SK-N-SH (cell line): ENCODE measurements at regions not wholly inside any gene's neighbourhood (a gene's known extent, or its start where the extent isn't known, plus 50 kb on each side); places are given as distances from the start of the nearest gene placed in this dataset.

Experiments
- CTCF ChIA-PET: fragments of 300-600, 350-600 bp; formaldehyde crosslinking; extraction: SDS; loops from one replicate; lab custom pipeline; 2021; lab: Yijun Ruan, JAX
- POLR2A ChIA-PET: fragments of 350-600 bp; sonication (Branson Sonifier 250); formaldehyde crosslinking; extraction: SDS; loops from one replicate; lab custom pipeline; 2020; ENCODE audit warnings: antibody characterized with exemption, inconsistent platforms; lab: Yijun Ruan, JAX
- DNase-seq: peaks from one replicate; pipeline ENCODE4 v3.0.0; 2012
- H2AFZ ChIP-seq: fragments of 200-600 bp; sonication (generic); 2 replicates; pipeline ENCODE4 v1.8.1; 2016; ENCODE audit warnings: antibody characterized with exemption, mild to moderate bottlenecking, low read depth
- H3F3A ChIP-seq: fragments of 200-600 bp; sonication (generic); replicated peaks from 2 replicates; pipeline ENCODE3; 2016; ENCODE audit warnings: antibody characterized with exemption, mild to moderate bottlenecking; ENCODE audit not compliant: insufficient read depth
- H3K27ac ChIP-seq, 2 experiments: fragments of 200-500 bp in 1 of 2; fragments of 200-600 bp in 1 of 2; sonication (Bioruptor generic) in 1 of 2; sonication (generic), shearing (Covaris generic) in 1 of 2; 2 replicates each; pipeline versions ENCODE4 v1.5.1 to v1.6.1; 2014 to 2016; ENCODE audit warnings: low read depth in 2 of 2, inconsistent platforms in 1 of 2, low read length in 1 of 2, mild to moderate bottlenecking in 1 of 2, mixed read lengths in 1 of 2
- H3K27me3 ChIP-seq: fragments of 200-600 bp; sonication (generic), shearing (Covaris generic); 2 replicates; pipeline ENCODE4 v1.6.1; 2016; ENCODE audit warnings: mixed run types; ENCODE audit not compliant: insufficient read depth
- H3K36me3 ChIP-seq, 2 experiments: fragments of 200-500 bp in 1 of 2; fragments of 200-600 bp in 1 of 2; sonication (Bioruptor generic) in 1 of 2; sonication (generic) in 1 of 2; replicated peaks in 1 of 2; 2 replicates each; pipeline versions ENCODE3 to v1.5.1; 2014 to 2016; ENCODE audit warnings: low read length in 1 of 2, mild to moderate bottlenecking in 1 of 2; ENCODE audit not compliant: insufficient read depth in 2 of 2, control insufficient read depth in 1 of 2
- H3K4me1 ChIP-seq, 2 experiments: fragments of 200-500 bp in 1 of 2; fragments of 200-600 bp in 1 of 2; sonication (Bioruptor generic) in 1 of 2; sonication (generic), shearing (Covaris generic) in 1 of 2; 2 replicates each; pipeline versions ENCODE4 v1.5.1 to v1.6.1; 2014 to 2016; ENCODE audit warnings: low read depth in 1 of 2, low read length in 1 of 2, mixed run types in 1 of 2; ENCODE audit not compliant: insufficient read depth in 2 of 2, control insufficient read depth in 1 of 2
- H3K4me2 ChIP-seq: fragments of 200-600 bp; sonication (generic), shearing (Covaris generic); 2 replicates; pipeline ENCODE4 v1.6.1; 2017; ENCODE audit warnings: mixed run types
- H3K4me3 ChIP-seq, 2 experiments: fragments of 200-500 bp in 1 of 2; fragments of 200-600 bp in 1 of 2; sonication (Bioruptor generic) in 1 of 2; sonication (generic), shearing (Covaris generic) in 1 of 2; 2 replicates each; pipeline versions ENCODE4 v1.5.1 to v1.8.1; 2014 to 2016; ENCODE audit warnings: low read depth in 2 of 2, inconsistent platforms in 1 of 2, low read length in 1 of 2, mild to moderate bottlenecking in 1 of 2, mixed read lengths in 1 of 2, moderate library complexity in 1 of 2
- H3K79me2 ChIP-seq: fragments of 200-600 bp; sonication (generic); 2 replicates; pipeline ENCODE4 v1.8.1; 2017; ENCODE audit warnings: mild to moderate bottlenecking; ENCODE audit not compliant: insufficient read depth
- H3K9ac ChIP-seq: fragments of 200-600 bp; sonication (generic); 2 replicates; pipeline ENCODE4 v1.6.1; 2017; ENCODE audit warnings: mixed run types
- H3K9me2 ChIP-seq: fragments of 200-600 bp; sonication (generic); 2 replicates; pipeline ENCODE4 v1.6.1; 2017; ENCODE audit warnings: mixed run types
- H3K9me3 ChIP-seq: fragments of 200-600 bp; sonication (generic); 2 replicates; pipeline ENCODE4 v1.6.1; 2017; ENCODE audit warnings: mixed run types, mild to moderate bottlenecking, moderate library complexity
- H4K20me1 ChIP-seq: fragments of 200-600 bp; sonication (generic); 2 replicates; pipeline ENCODE4 v1.6.1; 2017; ENCODE audit warnings: mild to moderate bottlenecking, mixed run types; ENCODE audit not compliant: insufficient read depth
- CHD2 ChIP-seq: fragments of 150-350 bp; IDR thresholded peaks from 2 replicates; pipeline ENCODE4 v1.6.1; 2018; ENCODE audit warnings: low read length; ENCODE audit not compliant: partially characterized antibody
- EP300 ChIP-seq, 2 experiments: IDR thresholded peaks; 2 replicates each; pipeline versions ENCODE4 v1.4.0 to v1.6.1; 2012; ENCODE audit warnings: borderline replicate concordance in 1 of 2, low read depth in 1 of 2, low read length in 1 of 2
- EZH2phosphoT487 ChIP-seq: fragments of 200-600 bp; sonication (generic); IDR thresholded peaks from 2 replicates; pipeline ENCODE4 v1.6.1; 2017; ENCODE audit warnings: low read depth, mixed run types, mild to moderate bottlenecking, antibody characterized with exemption, moderate library complexity, borderline replicate concordance
- GABPA ChIP-seq: IDR thresholded peaks from 2 replicates; pipeline ENCODE4 v1.4.0; 2012; ENCODE audit warnings: low read depth, mild to moderate bottlenecking
- MEF2A ChIP-seq: IDR thresholded peaks from 2 replicates; pipeline ENCODE4 v1.4.0; 2012; ENCODE audit warnings: low read depth, borderline replicate concordance
- MXI1 ChIP-seq: IDR thresholded peaks from 2 replicates; pipeline ENCODE4 v1.6.1; 2012; ENCODE audit warnings: mild to moderate bottlenecking, low read depth, low read length, improper control_type of control experiment
- NFIC ChIP-seq: IDR thresholded peaks from 2 replicates; pipeline ENCODE4 v1.4.0; 2012; ENCODE audit warnings: borderline replicate concordance
- POLR2AphosphoS5 ChIP-seq: IDR thresholded peaks from 2 replicates; pipeline ENCODE4 v1.6.1; 2012; ENCODE audit warnings: low read depth, low read length
- RAD21 ChIP-seq: IDR thresholded peaks from 2 replicates; pipeline ENCODE4 v1.6.1; 2012; ENCODE audit warnings: mild to moderate bottlenecking, low read length
- RFX5 ChIP-seq: IDR thresholded peaks from 2 replicates; pipeline ENCODE4 v1.6.1; 2012; ENCODE audit warnings: mild to moderate bottlenecking, improper control_type of control experiment, low read length
- SIN3A ChIP-seq: IDR thresholded peaks from 2 replicates; pipeline ENCODE4 v1.6.1; 2012; ENCODE audit warnings: low read depth, mild to moderate bottlenecking, low read length, moderate library complexity, borderline replicate concordance
- SMC3 ChIP-seq: IDR thresholded peaks from 2 replicates; pipeline ENCODE4 v1.6.1; 2012; ENCODE audit warnings: low read depth, low read length, improper control_type of control experiment
- TAF1 ChIP-seq: IDR thresholded peaks from 2 replicates; pipeline ENCODE4 v1.6.1; 2012; ENCODE audit warnings: low read depth, mild to moderate bottlenecking, low read length, moderate library complexity, borderline replicate concordance
- TCF12 ChIP-seq: IDR thresholded peaks from 2 replicates; pipeline ENCODE4 v1.4.0; 2012
- YY1 ChIP-seq: IDR thresholded peaks from 2 replicates; pipeline ENCODE4 v1.4.0; 2012; ENCODE audit warnings: low read depth, mild to moderate bottlenecking
- WGBS: methylation state at CpG from one replicate; pipeline ENCODE4 v1.1.6; 2017; ENCODE audit warnings: low lambda C conversion rate; 5-methylcytosine and 5-hydroxymethylcytosine counted together
- TF ChIP-seq, protein P1 (sequence below): IDR thresholded peaks from 2 replicates; pipeline ENCODE4 v1.4.0; 2012; ENCODE audit warnings: low read depth
- TF ChIP-seq, protein P2 (sequence below): fragments of 200-600 bp; sonication (generic); IDR thresholded peaks from 2 replicates; pipeline ENCODE4 v1.6.1; 2017; ENCODE audit warnings: antibody characterized with exemption, mild to moderate bottlenecking, moderate library complexity
- TF ChIP-seq, protein P3 (sequence below): IDR thresholded peaks from 2 replicates; pipeline ENCODE4 v1.4.0; 2012; ENCODE audit warnings: low read depth, borderline replicate concordance
- TF ChIP-seq, protein P4 (sequence below): IDR thresholded peaks from 2 replicates; pipeline ENCODE4 v1.6.1; 2012; ENCODE audit warnings: mild to moderate bottlenecking, low read depth, low read length, moderate library complexity

DNA sequence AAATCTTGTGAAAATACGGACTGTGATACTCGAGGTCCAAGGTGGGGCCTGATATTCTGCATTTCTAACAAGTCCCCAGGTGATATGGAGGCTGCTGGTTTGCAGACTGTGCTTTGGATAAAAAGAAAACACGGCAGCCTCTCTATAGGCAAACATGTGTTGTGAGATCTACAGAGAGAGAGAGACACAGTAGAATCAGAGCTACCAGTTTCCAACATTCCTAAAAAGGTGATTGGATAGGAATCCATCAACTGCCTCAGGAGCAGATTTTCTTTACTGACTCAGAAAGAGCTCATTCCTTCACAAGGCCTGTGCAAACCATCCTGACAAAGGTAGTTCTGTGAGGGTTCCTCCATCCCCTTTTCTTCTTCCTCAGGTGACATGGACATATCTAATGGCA lies 651.6 kb upstream of the CAMK1G start:
- Histone ChIP-seq H3K27ac (no peak overlapping the region; a peak in 1 of 4 replicates), H3K9me3 (no peaks in the 10 kb centered on the region), H3K4me3 (no peak overlapping the region), H3K4me1 (peaks cover 10 to 22% of the 10 kb centered on the region in 2 experiments), H3K4me2 (no peak overlapping the region), H3K9me2 (no peaks in the 10 kb centered on the region), H3K9ac (no peak overlapping the region), H3K27me3 (no peaks in the 10 kb centered on the region), H4K20me1 (no peaks in the 10 kb centered on the region), H3F3A (peaks cover 18% of the 10 kb centered on the region), H3K36me3 (no peaks in the 10 kb centered on the region), H3K79me2 (no peaks in the 10 kb centered on the region), H2AFZ (no peak overlapping the region)
- no peak for DNase-seq
- CTCF ChIA-PET: interaction anchor here (0.6 to 2.0 kb wide), 2 partner anchors 10 to 692 kb away, joined by 3 to 4 read pairs; no protein-coding TSS in a partner anchor
- POLR2A ChIA-PET: no interaction called here
- TF ChIP-seq EP300 (IDR thresholded peaks at IDR 0.05; ENCODE audit: borderline replicate concordance in 1 of 2, low read depth in 1 of 2, low read length in 1 of 2) (no peak), MXI1 (no peak), RFX5 (no peak), SMC3 (no peak), NFIC (no peak), EZH2phosphoT487 (no peak), SIN3A (no peak), TCF12 (no peak), TAF1 (no peak), GABPA (no peak), POLR2AphosphoS5 (no peak), RAD21 (no peak), YY1 (no peak), CHD2 (no peak), MEF2A (no peak)
- TF ChIP-seq, protein P1, sequence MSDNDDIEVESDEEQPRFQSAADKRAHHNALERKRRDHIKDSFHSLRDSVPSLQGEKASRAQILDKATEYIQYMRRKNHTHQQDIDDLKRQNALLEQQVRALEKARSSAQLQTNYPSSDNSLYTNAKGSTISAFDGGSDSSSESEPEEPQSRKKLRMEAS: no peak
- TF ChIP-seq, protein P2, sequence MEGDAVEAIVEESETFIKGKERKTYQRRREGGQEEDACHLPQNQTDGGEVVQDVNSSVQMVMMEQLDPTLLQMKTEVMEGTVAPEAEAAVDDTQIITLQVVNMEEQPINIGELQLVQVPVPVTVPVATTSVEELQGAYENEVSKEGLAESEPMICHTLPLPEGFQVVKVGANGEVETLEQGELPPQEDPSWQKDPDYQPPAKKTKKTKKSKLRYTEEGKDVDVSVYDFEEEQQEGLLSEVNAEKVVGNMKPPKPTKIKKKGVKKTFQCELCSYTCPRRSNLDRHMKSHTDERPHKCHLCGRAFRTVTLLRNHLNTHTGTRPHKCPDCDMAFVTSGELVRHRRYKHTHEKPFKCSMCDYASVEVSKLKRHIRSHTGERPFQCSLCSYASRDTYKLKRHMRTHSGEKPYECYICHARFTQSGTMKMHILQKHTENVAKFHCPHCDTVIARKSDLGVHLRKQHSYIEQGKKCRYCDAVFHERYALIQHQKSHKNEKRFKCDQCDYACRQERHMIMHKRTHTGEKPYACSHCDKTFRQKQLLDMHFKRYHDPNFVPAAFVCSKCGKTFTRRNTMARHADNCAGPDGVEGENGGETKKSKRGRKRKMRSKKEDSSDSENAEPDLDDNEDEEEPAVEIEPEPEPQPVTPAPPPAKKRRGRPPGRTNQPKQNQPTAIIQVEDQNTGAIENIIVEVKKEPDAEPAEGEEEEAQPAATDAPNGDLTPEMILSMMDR: no peak
- TF ChIP-seq, protein P3, sequence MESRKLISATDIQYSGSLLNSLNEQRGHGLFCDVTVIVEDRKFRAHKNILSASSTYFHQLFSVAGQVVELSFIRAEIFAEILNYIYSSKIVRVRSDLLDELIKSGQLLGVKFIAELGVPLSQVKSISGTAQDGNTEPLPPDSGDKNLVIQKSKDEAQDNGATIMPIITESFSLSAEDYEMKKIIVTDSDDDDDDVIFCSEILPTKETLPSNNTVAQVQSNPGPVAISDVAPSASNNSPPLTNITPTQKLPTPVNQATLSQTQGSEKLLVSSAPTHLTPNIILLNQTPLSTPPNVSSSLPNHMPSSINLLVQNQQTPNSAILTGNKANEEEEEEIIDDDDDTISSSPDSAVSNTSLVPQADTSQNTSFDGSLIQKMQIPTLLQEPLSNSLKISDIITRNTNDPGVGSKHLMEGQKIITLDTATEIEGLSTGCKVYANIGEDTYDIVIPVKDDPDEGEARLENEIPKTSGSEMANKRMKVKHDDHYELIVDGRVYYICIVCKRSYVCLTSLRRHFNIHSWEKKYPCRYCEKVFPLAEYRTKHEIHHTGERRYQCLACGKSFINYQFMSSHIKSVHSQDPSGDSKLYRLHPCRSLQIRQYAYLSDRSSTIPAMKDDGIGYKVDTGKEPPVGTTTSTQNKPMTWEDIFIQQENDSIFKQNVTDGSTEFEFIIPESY: no peak
- TF ChIP-seq, protein P4, sequence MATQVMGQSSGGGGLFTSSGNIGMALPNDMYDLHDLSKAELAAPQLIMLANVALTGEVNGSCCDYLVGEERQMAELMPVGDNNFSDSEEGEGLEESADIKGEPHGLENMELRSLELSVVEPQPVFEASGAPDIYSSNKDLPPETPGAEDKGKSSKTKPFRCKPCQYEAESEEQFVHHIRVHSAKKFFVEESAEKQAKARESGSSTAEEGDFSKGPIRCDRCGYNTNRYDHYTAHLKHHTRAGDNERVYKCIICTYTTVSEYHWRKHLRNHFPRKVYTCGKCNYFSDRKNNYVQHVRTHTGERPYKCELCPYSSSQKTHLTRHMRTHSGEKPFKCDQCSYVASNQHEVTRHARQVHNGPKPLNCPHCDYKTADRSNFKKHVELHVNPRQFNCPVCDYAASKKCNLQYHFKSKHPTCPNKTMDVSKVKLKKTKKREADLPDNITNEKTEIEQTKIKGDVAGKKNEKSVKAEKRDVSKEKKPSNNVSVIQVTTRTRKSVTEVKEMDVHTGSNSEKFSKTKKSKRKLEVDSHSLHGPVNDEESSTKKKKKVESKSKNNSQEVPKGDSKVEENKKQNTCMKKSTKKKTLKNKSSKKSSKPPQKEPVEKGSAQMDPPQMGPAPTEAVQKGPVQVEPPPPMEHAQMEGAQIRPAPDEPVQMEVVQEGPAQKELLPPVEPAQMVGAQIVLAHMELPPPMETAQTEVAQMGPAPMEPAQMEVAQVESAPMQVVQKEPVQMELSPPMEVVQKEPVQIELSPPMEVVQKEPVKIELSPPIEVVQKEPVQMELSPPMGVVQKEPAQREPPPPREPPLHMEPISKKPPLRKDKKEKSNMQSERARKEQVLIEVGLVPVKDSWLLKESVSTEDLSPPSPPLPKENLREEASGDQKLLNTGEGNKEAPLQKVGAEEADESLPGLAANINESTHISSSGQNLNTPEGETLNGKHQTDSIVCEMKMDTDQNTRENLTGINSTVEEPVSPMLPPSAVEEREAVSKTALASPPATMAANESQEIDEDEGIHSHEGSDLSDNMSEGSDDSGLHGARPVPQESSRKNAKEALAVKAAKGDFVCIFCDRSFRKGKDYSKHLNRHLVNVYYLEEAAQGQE: no peak
- 82% methylated on average over 3 of the region's 3 CpGs for WGBS
